SK-N-SH treated with all-trans-retinoic acid at 6 μM for 48 hours (cell line): ENCODE measurements at regions not wholly inside any gene's neighbourhood (a gene's known extent, or its start where the extent isn't known, plus 50 kb on each side); places are given as distances from the start of the nearest gene placed in this dataset.

Experiments
- ATAC-seq: fragments of 200-7000 bp; cut with Tn5 transposase; 3 replicates; pipeline ENCODE4 v1.9.1; 2020; ENCODE audit warnings: mild to moderate bottlenecking, moderate library complexity
- ARNTL ChIP-seq: fragments of 450-650 bp; formaldehyde crosslinking; IDR thresholded peaks from 2 replicates; pipeline ENCODE4 v1.5.0; 2020; ENCODE audit warnings: low read depth, mild to moderate bottlenecking, moderate library complexity, borderline replicate concordance
- BACH2 ChIP-seq: fragments of 250-450 bp; sonication (Bioruptor Pico); IDR thresholded peaks from 2 replicates; pipeline ENCODE4 v1.9.0; 2021; ENCODE audit warnings: mild to moderate bottlenecking, borderline replicate concordance
- CSDC2 ChIP-seq: fragments of 250-450 bp; sonication (Bioruptor Pico); IDR thresholded peaks from 2 replicates; pipeline ENCODE4 v1.5.0; 2020; ENCODE audit warnings: mild to moderate bottlenecking, moderate library complexity
- CSRNP3 ChIP-seq: fragments of 250-450 bp; sonication (Bioruptor Pico); IDR thresholded peaks from 2 replicates; pipeline ENCODE4 v1.5.1; 2021; ENCODE audit warnings: mild to moderate bottlenecking, moderate library complexity
- ESRRG ChIP-seq: fragments of 250-450 bp; sonication (Bioruptor Pico); IDR thresholded peaks from 2 replicates; pipeline ENCODE4 v1.6.1; 2021; ENCODE audit warnings: mild to moderate bottlenecking
- GLIS3 ChIP-seq: fragments of 250-450 bp; sonication (Bioruptor Pico); IDR thresholded peaks from 2 replicates; pipeline ENCODE4 v1.5.0; 2020; ENCODE audit warnings: mild to moderate bottlenecking, moderate library complexity
- ISL1 ChIP-seq: fragments of 250-450 bp; sonication (Bioruptor Pico); IDR thresholded peaks from 2 replicates; pipeline ENCODE4 v2.1.2; 2022; ENCODE audit warnings: mild to moderate bottlenecking, moderate library complexity
- OSR1 ChIP-seq: fragments of 250-450 bp; sonication (Bioruptor Pico); IDR thresholded peaks from 2 replicates; pipeline ENCODE4 v1.8.0; 2022; ENCODE audit warnings: moderate library complexity, mild to moderate bottlenecking, inconsistent platforms
- PATZ1 ChIP-seq: fragments of 250-450 bp; sonication (Bioruptor Pico); IDR thresholded peaks from 2 replicates; pipeline ENCODE4 v1.8.0; 2020; ENCODE audit warnings: mild to moderate bottlenecking, moderate library complexity, borderline replicate concordance
- POU6F1 ChIP-seq: fragments of 250-450 bp; sonication (Bioruptor Pico); IDR thresholded peaks from 2 replicates; pipeline ENCODE4 v1.8.0; 2021; ENCODE audit warnings: low read depth, mild to moderate bottlenecking, moderate library complexity, borderline replicate concordance
- PPARA ChIP-seq: fragments of 250-450 bp; sonication (Bioruptor Pico); IDR thresholded peaks from 2 replicates; pipeline ENCODE4 v1.5.0; 2020; ENCODE audit warnings: mild to moderate bottlenecking, borderline replicate concordance
- RARB ChIP-seq: fragments of 250-450 bp; sonication (Bioruptor Pico); IDR thresholded peaks from 2 replicates; pipeline ENCODE4 v1.8.0; 2021; ENCODE audit warnings: mild to moderate bottlenecking, moderate library complexity
- SNAI2 ChIP-seq: fragments of 250-450 bp; sonication (Bioruptor Pico); IDR thresholded peaks from 2 replicates; pipeline ENCODE4 v1.5.0; 2020; ENCODE audit warnings: mild to moderate bottlenecking, moderate library complexity
- TSHZ2 ChIP-seq: fragments of 250-450 bp; sonication (Bioruptor Pico); IDR thresholded peaks from 2 replicates; pipeline ENCODE4 v1.5.0; 2020; ENCODE audit warnings: mild to moderate bottlenecking, moderate library complexity
- ZC3H10 ChIP-seq: fragments of 250-450 bp; sonication (Bioruptor Pico); IDR thresholded peaks from 2 replicates; pipeline ENCODE4 v1.5.1; 2021; ENCODE audit warnings: mild to moderate bottlenecking, moderate library complexity
- ZFP3 ChIP-seq: fragments of 250-450 bp; sonication (Bioruptor Pico); IDR thresholded peaks from 2 replicates; pipeline ENCODE4 v1.5.0; 2020; ENCODE audit warnings: mild to moderate bottlenecking, moderate library complexity
- ZFP30 ChIP-seq: fragments of 450-650 bp; formaldehyde crosslinking; IDR thresholded peaks from 2 replicates; pipeline ENCODE4 v1.5.0; 2022; ENCODE audit warnings: mild to moderate bottlenecking, moderate library complexity
- ZNF565 ChIP-seq: fragments of 450-650 bp; formaldehyde crosslinking; conservative IDR thresholded peaks from 2 replicates; pipeline ENCODE4 v1.5.0; 2020; ENCODE audit warnings: low read depth, mild to moderate bottlenecking, moderate library complexity
- ZNF70 ChIP-seq: fragments of 450-650 bp; formaldehyde crosslinking; IDR thresholded peaks from 2 replicates; pipeline ENCODE4 v1.5.0; 2020; ENCODE audit warnings: mild to moderate bottlenecking, moderate library complexity
- ZNF8 ChIP-seq: fragments of 450-650 bp; formaldehyde crosslinking; IDR thresholded peaks from 2 replicates; pipeline ENCODE4 v1.5.0; 2020; ENCODE audit warnings: mild to moderate bottlenecking, moderate library complexity
- TF ChIP-seq, protein P1 (sequence below): fragments of 250-450 bp; sonication (Bioruptor Pico); IDR thresholded peaks from 2 replicates; pipeline ENCODE4 v1.5.1; 2020; ENCODE audit warnings: low read depth, mild to moderate bottlenecking, moderate library complexity

- no peak; the same call in 2 of the 3 replicates for ATAC-seq
- TF ChIP-seq ZNF8 (CRISPR knock-in tag) (no peak), OSR1 (no peak), PPARA (CRISPR knock-in tag) (no peak), ZFP30 (CRISPR knock-in tag) (no peak), PATZ1 (no peak), POU6F1 (CRISPR knock-in tag) (no peak), CSRNP3 (CRISPR knock-in tag) (no peak), ZNF565 (no peak), ZFP3 (CRISPR knock-in tag) (no peak), CSDC2 (CRISPR knock-in tag) (no peak), ZNF70 (no peak), ESRRG (CRISPR knock-in tag) (no peak), ARNTL (CRISPR knock-in tag) (no peak)
These were observed 249.0 kb downstream of the AACS start for GRCh38 chr12:125314051-125314755.

DNA sequence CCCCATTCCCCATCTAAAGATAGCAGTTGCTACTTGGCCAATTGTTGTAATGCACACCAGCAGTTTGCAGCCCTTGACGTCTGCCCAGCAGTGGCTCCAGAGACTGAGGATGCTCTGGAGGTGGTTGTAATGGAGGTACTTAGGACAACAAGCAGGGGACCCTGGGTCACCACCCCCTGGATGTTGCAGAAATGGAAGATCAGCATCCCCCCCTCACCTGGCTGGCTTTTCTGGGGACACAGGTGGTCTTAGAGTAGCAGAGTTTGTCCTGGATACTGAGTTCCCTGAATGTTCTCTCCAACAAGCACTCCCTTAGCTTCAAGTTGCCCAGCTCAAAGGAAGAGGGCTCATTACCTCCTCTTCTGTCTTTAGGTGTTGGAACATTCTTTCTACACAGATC is 250.5 kb downstream of the AACS start:
- ATAC-seq = no peak
- TF ChIP-seq TSHZ2 (CRISPR knock-in tag) = no peak
- TF ChIP-seq GLIS3 (CRISPR knock-in tag) = no peak
- TF ChIP-seq CSDC2 (CRISPR knock-in tag) = no peak
- no peak for TF ChIP-seq OSR1
- no peak for TF ChIP-seq ZNF8 (CRISPR knock-in tag)
- TF ChIP-seq ZFP30 (CRISPR knock-in tag) = no peak
- no peak for TF ChIP-seq ZC3H10 (CRISPR knock-in tag)
- TF ChIP-seq, protein P1, sequence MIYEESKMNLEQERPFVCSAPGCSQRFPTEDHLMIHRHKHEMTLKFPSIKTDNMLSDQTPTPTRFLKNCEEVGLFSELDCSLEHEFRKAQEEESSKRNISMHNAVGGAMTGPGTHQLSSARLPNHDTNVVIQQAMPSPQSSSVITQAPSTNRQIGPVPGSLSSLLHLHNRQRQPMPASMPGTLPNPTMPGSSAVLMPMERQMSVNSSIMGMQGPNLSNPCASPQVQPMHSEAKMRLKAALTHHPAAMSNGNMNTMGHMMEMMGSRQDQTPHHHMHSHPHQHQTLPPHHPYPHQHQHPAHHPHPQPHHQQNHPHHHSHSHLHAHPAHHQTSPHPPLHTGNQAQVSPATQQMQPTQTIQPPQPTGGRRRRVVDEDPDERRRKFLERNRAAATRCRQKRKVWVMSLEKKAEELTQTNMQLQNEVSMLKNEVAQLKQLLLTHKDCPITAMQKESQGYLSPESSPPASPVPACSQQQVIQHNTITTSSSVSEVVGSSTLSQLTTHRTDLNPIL = no peak
- TF ChIP-seq BACH2 (CRISPR knock-in tag) = no peak
- TF ChIP-seq ISL1 (CRISPR knock-in tag) = no peak
- TF ChIP-seq PATZ1 = no peak
- TF ChIP-seq ESRRG (CRISPR knock-in tag) = no peak

DNA sequence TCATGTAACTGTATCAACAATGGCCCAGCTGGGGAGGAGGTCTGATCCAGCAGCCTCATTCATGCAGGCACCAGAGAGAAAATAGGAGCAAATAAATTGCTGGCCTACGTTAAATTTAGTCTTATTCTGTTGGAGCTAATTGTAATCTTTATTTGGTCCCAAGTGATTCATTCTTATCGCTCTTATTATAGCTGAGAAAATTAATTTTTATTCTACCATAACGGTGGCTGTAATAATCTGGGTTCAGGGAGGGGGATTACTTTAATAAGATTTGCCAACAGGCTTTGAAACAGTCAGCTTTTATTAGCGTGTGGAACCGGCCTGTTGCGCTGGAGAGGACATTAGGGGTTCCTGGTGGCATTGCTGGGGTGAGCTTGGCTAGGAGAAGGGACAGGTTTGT is 254.9 kb downstream of the AACS start:
- ATAC-seq = no peak
- TF ChIP-seq ESRRG (CRISPR knock-in tag) (no peak), POU6F1 (CRISPR knock-in tag) (no peak), ZNF8 (CRISPR knock-in tag) (no peak), ZFP3 (CRISPR knock-in tag) (no peak), SNAI2 (no peak), ZNF565 (no peak), RARB (CRISPR knock-in tag) (no peak), ISL1 (CRISPR knock-in tag) (no peak), ARNTL (CRISPR knock-in tag) (no peak), CSRNP3 (CRISPR knock-in tag) (no peak), ZC3H10 (CRISPR knock-in tag) (no peak)
- TF ChIP-seq, protein P1 = no peak
